Cardiac muscle cell (in vitro differentiated cells and primary cell): ENCODE measurements at regions not wholly inside any gene's neighbourhood (a gene's known extent, or its start where the extent isn't known, plus 50 kb on each side); places are given as distances from the start of the nearest gene placed in this dataset.

ENCODE experiments used
- DNase-seq, 2 donors: peaks; one replicate each; pipeline versions ENCODE4 v3.0.0 to v3.0.0-alpha.2; 2010 to 2017; ENCODE audit warnings: low read depth in 1 of 2, low spot score in 1 of 2
- H3K27ac ChIP-seq: fragments of 200-600 bp; sonication (generic); 2 replicates; pipeline ENCODE4 v1.5.1; 2016
- H3K27me3 ChIP-seq: fragments of 200-600 bp; sonication (generic); 2 replicates; pipeline ENCODE4 v1.6.0; 2016; ENCODE audit warnings: control low read depth
- H3K36me3 ChIP-seq: fragments of 200-600 bp; sonication (generic); 2 replicates; pipeline ENCODE4 v1.5.1; 2016; ENCODE audit warnings: control low read depth
- H3K4me1 ChIP-seq: fragments of 200-600 bp; sonication (generic); 2 replicates; pipeline ENCODE4 v1.8.1; 2017; ENCODE audit warnings: low read depth, mild to moderate bottlenecking, mixed run types
- H3K4me3 ChIP-seq: fragments of 200-600 bp; sonication (generic); 2 replicates; pipeline ENCODE4 v1.5.1; 2016; ENCODE audit warnings: mild to moderate bottlenecking
- H3K9me3 ChIP-seq: fragments of 200-600 bp; sonication (generic); 2 replicates; pipeline ENCODE4 v1.5.1; 2017; ENCODE audit warnings: low read depth, mild to moderate bottlenecking, control low read depth
- TF ChIP-seq, protein P1 (sequence below): IDR thresholded peaks from 2 replicates; pipeline ENCODE4 v1.5.1; 2012; ENCODE audit warnings: low read depth, mild to moderate bottlenecking, low read length

DNA sequence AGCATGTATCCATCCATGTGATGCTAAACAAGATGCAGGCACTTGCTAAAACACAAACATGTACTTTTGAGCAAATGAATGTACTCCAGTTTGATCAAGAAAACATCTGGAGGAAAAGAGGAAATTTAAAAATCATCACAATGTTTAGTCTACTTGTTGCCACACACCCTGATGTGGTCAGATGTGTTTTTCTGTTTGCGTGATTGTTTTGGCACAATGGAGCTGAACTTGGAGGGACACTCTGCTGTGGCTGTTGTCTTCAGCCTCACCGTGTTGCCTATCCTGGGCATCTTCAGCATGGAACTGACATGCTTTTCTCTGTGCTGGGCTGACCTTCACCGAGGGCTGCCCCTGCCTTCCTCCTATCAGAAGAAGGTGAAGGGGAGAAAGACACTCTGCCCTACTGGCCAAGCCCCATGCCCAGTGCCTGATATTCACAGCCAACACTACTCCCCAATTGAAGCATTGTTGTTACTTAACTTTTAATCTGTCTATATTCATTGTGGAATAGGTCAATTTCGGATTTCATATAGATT lies 268.3 kb upstream of the IGFBP3 start:
- Histone ChIP-seq H3K27ac (no peak overlapping the region), H3K9me3 (no peaks in the 10 kb centered on the region), H3K4me3 (no peak overlapping the region), H3K4me1 (no peaks in the 10 kb centered on the region), H3K36me3 (no peaks in the 10 kb centered on the region), H3K27me3 (no peaks in the 10 kb centered on the region)
- DNase-seq, result no peak
- TF ChIP-seq, protein P1, sequence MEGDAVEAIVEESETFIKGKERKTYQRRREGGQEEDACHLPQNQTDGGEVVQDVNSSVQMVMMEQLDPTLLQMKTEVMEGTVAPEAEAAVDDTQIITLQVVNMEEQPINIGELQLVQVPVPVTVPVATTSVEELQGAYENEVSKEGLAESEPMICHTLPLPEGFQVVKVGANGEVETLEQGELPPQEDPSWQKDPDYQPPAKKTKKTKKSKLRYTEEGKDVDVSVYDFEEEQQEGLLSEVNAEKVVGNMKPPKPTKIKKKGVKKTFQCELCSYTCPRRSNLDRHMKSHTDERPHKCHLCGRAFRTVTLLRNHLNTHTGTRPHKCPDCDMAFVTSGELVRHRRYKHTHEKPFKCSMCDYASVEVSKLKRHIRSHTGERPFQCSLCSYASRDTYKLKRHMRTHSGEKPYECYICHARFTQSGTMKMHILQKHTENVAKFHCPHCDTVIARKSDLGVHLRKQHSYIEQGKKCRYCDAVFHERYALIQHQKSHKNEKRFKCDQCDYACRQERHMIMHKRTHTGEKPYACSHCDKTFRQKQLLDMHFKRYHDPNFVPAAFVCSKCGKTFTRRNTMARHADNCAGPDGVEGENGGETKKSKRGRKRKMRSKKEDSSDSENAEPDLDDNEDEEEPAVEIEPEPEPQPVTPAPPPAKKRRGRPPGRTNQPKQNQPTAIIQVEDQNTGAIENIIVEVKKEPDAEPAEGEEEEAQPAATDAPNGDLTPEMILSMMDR, result no peak

GRCh38 chr7:46186131-46186530 lies 265.1 kb upstream of the IGFBP3 start:
- H3K36me3 ChIP-seq, result no peaks in the 10 kb centered on the region
- H3K9me3 ChIP-seq, result no peaks in the 10 kb centered on the region
- TF ChIP-seq, protein P1, result no peak
- H3K27ac ChIP-seq, result no peak overlapping the region
- H3K4me3 ChIP-seq, result no peak overlapping the region
- H3K27me3 ChIP-seq, result no peaks in the 10 kb centered on the region
- H3K4me1 ChIP-seq, result no peaks in the 10 kb centered on the region
- no peak for DNase-seq

GRCh38 chr7:46179061-46179610 lies 258.1 kb upstream of the IGFBP3 start:
- Histone ChIP-seq H3K36me3 (no peaks in the 10 kb centered on the region), H3K4me3 (no peak overlapping the region), H3K27me3 (no peaks in the 10 kb centered on the region), H3K9me3 (no peaks in the 10 kb centered on the region), H3K27ac (no peak overlapping the region), H3K4me1 (no peaks in the 10 kb centered on the region)
- no peak for DNase-seq
- TF ChIP-seq, protein P1, result no peak

DNA sequence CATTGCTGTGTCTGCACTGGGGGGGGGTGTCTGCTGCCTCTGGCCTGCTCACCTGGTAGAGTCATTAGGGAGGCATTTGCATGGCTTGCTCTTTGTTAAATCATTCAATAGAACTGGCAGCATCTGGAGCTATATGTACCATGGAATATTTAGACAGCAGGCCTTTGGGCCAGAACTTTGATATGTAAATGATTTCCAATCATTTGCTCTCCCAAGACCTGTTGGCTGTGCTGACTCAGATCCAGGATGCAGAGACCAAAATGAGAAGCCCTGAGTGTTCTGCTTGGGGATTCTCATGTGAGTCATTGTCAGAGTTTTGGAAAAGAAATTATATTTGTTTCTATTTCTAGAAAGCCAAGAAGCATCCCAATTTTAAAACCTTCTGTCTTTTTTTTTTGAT lies 257.6 kb upstream of the IGFBP3 start:
- no peaks in the 10 kb centered on the region for H3K27me3 ChIP-seq
- TF ChIP-seq, protein P1, result no peak
- H3K36me3 ChIP-seq, result no peaks in the 10 kb centered on the region
- H3K4me3 ChIP-seq, result no peak overlapping the region
- H3K9me3 ChIP-seq, result no peaks in the 10 kb centered on the region
- DNase-seq, result no peak
- H3K27ac ChIP-seq, result no peak overlapping the region
- H3K4me1 ChIP-seq, result no peaks in the 10 kb centered on the region

DNA sequence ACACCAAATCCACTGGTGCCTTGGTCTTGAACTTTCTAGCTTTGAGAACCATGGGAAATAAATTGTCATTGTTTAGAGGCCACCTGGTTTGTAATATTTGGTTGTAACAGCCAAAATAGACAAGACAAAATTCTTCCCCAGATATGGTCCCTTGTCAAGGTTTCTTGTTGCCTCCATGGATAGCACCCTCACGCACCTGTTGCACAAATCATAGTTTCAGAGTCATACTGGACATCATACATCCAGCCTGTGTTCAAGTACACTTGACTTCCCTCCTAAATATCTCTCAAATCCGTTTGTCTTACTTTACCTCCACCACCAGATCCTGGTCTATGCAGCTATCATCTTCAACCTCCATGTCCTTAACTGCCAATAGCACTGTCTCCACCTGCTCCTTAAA lies 256.7 kb upstream of the IGFBP3 start:
- Histone ChIP-seq H3K27ac (no peak overlapping the region), H3K4me3 (no peak overlapping the region), H3K9me3 (no peaks in the 10 kb centered on the region), H3K4me1 (no peaks in the 10 kb centered on the region), H3K36me3 (no peaks in the 10 kb centered on the region), H3K27me3 (no peaks in the 10 kb centered on the region)
- DNase-seq, result no peak
- TF ChIP-seq, protein P1, result no peak
